Stromal cell of bone marrow (primary cell): ENCODE measurements at regions not wholly inside any gene's neighbourhood (a gene's known extent, or its start where the extent isn't known, plus 50 kb on each side); places are given as distances from the start of the nearest gene placed in this dataset.

Source experiments
- DNase-seq: peaks from one replicate; pipeline ENCODE4 v3.0.0-alpha.2; 2012; ENCODE audit warnings: low read depth

DNA sequence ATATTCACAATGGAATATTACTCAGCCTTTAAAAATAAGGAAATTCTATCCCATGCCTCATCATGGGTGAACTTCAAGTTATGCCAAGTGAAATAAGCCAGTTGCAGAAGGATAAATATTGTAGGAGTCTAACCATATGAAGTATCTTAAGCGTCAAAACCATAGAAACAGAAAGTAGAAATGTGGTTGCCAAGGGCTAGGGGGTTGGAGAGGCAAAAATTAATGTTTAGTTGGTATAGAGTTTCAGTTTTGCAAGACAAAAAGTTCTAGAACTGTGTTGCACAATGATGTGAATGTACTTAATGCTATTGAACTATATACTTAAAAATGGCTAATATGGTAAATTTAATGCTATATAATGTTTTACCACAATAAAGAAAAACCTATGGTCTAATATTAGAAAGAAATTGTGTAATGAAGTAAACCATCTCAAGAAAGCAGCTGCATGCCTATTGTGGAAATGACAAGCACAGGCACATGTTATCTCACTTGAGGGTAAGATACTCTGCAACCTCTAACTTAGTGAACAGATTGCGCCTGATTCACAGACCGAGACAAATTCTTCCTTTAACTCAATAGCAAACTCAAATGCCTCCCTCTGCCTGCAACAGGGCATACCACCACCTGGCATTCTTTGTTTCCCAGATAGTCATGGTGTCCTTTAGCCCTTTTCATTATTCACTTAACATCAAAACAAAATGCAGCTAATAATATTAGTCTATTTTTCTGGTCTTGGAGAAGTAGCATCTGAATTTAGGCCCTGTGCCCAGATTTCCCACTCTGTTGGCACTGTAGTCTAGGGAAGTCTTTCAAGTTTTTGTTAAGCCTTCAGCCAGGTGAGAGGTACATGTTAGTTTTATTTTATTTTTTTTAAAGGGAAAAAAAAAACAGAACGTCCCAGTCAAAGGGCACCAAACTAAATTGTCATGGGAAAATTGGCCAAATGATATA is 80.2 kb upstream of the ACP3 start:
- no peak for DNase-seq

DNA sequence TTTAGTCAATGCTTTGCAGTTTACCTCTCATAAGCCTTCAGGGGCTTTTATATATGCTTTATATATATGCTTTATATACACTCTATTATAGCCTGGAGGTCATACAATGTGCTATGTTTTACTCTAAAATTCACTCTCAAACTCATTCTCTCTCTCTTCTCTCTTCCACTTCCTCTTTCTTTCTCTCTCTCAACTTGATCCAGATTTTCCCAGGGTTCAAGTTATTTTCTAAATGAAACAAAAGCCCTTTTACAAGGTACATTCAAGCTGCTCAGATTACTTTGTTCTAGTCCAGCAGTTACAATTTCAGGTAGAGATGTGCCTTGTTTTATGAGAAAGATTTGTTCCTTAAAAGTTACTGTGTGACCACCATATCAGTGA is 79.6 kb upstream of the ACP3 start:
- no peak for DNase-seq

DNA sequence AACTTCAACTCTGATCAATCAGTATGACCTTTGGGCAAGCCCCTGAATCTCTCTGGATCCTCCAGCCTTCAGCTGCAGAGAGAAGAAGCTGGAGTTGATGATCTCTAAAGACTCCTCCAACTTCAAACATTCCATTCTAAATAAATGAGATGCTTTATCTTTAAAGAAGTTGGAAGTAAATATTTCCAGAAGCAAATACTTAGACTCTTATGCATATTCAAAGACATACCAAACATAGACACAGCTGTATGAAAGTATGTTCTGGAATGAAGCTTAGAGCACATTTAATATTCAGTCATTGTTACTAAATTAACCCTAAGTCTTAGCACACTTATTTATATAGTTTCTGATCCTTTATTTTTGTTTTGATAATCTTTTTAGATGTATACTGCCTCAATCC is 77.6 kb upstream of the ACP3 start:
- no peak for DNase-seq

DNA sequence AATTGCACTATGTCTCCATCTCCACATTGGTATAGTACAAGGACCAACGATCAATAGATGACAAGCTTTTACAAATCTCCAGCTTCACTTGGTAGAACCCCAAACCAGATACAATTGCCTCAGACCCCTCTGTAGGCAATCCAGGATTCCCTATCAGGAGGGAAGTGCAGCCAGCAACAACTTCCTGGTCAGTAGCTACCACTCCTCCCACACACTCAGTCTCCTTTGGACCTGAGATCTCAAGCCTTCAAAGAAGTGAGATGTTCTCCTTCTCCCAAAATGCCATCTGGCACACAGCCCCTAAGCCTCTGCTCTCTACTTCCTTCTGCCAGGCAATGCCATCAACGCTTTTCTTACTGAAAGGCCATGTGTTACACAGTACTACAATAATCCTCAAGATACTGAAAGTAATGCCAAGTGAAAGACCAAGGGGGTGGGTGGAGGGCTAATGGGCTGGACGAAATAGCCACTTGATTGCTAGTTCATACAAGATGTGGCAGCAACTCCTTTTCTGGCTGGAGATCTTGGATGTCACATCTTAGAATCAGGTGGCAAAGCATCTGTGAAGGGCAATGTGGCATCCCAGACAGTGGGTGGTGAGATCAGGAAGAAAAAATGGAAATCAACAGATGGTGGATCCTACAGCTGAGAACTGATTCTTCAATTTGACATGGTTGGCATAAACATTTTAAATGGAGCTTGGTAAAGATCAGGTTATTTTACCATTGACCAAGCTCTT is 75.3 kb upstream of the ACP3 start:
- no peak for DNase-seq

DNA sequence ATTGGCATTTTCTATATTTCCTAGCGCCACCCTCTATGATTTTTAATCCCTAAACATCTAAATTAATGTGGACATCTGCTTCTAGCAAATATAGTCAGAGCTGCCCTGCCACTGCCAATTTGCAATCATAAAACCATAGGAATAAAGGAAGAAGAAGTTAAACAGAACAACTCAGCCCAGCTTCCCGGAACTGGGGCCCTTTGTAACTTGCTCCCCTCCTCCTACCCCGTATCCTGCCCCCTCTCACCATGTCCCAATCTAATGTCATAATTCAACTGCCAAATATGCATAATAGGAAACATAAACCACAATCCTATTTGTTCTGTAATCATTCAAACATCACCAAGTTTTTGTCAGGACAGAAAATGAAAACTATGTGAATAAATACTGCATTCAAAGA is 74.4 kb upstream of the ACP3 start:
- DNase-seq, result no peak

DNA sequence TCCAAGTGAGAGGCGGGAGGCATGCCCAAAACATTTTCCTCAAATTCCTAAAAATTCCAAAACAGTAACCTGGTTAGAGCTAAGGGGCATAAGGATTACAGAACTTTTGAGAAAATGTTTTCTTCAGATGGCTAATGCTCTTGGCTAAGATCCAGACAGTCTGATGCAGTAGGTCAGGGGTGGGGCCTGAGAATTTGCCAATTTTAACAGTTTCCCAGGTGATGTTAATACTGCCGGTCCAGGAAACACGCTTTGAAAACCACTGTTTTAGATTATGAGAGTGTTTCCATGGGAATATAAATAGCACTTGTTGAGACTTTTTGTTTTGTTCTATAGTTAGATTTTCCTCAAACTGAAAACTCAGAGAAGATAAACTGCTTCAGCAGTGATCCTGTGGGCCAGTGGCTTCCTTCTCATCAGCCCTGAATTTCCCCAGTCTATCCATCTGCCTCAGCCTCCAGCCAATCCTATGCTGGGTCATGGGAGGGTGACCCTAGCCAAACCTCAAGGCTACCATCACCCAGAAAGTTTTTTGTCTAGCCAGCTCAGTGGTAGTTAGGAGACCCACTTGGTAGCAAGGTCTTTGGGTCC is 71.6 kb upstream of the ACP3 start:
- no peak for DNase-seq

DNA sequence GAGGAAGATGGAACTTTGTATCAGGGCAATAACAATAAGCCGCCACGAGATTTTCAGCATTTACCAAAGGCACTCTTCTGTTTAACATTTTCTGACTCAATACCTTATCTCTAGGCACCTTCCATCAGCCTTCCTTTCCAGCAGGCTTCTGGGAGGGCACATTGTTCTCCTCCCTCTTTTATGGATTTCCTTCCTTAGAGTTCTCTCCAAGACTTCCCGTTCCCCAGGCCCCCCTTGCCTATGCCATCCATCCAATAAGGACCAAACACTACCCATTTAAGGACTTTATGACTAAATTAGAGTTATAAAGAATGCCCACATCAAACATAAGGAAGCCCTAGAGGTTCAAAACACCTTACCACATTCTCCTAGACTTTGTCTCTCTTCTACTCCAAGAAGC is 71.0 kb upstream of the ACP3 start:
- no peak for DNase-seq

DNA sequence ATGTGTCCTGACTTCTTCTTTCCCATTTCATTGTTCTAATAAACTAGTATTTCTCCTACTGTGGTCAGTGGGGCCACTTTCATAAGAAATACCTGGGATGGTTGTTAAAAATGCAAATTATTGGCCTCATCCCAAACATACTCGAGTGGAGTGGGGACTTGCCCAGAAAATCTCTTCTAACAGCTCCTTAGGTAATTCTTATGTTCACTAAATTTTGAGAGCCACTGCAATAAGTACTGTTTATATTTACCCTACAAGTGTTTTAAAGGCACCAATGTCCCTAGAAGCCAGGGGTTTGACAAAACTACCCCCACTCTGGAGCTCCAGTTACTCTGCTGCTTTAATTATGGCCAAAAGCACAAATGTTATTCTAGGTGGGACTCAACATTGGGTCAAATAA is 70.0 kb upstream of the ACP3 start:
- DNase-seq, result no peak

DNA sequence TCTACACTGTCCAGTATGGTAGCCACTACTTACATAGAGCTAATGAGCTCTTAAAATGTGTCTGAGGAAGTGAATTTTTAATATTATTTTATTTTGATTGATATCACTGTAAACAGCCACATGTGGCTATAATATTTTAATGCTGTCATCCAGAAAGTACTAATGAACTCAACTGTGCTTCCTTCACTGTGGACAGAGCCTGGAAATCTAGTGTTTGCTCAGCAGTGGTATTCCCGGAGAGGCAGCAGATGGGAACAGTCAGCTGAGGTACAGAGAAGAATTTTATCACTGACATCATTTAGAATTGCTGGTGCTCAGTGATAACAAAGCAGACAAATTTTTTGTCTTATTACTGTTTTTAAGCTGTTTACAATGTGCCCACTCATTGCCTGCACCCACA is 68.7 kb upstream of the ACP3 start:
- no peak for DNase-seq

DNA sequence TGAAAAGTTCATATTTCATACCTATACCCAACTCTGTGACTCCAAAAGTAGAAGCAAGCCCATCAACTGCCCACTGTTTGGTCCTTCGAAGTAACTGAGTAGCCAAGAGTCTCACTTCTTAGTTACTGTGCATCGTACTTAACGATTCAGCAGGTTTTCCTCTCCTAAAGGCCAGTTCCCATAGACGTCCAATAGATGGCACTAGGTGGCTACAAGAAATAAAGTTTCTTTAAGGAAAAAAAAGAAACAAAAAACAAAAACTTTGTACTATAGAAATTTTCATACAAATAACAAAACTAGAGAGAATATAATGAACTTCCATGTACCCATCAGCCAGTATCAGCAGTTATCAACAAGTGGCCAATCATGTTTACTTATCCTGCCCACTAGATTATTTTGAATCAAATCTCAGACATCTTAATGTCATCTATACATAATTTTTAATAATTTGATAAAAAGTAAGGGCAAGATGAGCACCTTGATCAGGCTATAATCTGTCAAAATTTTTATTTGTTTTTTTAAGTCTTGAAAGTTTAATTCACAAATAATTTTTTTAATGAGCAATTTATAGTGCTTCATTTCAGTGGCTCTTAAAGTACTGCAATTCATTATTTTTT is 63.8 kb upstream of the ACP3 start:
- DNase-seq, result peak; percentile 37

DNA sequence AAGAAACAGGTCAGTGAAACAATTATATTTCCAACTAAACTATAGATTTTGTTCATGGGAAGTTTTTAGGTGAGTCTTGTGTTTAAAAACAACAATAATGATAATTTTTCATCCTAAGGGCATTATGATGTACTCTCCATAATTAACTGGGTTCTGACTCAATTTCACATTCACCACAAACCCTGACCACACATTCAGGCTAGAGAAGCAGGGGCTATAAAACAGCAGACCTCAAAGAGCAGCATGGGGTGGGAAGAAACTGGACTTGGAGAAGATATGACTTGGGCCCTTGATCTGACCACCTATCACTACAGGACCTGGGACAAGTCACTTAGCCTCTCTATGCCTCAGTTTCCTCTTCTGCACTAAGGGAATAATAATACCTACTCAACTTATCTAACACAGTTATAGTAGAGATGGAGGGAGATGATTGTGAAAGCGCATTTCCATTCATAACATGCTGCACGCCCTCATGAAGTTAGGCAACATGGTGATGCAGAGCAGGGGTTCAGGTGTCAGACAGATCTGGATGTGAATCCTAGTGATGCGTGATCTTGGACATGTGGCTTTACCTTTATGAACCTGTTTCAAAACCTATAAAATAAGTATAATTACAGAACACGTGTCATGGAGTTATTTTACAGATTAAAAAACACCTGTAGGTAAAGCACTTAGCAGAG is 63.0 kb upstream of the ACP3 start:
- DNase-seq, result no peak

DNA sequence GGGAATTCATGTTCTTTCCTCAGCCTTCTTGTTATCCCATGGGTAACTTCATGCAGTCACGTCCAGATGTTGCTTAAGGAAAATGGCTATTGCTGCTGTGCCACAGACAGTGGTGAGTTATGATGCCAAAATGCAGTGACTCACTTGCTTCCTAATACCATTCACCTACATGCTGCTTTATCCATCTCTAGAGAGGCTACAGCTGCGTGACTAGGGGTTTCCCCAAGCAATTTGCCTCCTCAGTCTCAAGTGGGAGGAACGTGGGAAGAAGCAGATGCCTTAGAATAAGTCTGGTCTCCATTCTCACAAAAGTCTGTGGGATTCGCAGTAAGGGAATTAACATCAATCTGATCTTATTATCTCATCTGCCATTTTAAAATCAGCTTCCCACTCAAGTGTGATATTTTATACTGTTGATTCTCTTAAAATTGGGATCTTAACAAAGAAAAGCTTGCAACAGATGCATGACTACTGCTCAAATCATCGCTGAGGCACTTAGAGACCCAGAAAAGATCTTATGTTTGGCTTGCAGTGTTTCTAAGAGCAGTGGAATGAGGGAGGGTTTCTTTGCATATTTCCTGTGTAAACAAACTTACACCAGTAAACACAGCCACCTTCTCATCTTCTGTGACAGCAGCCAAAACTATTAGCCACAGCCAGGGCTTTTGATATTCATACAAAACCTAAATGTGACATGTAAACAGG is 62.0 kb upstream of the ACP3 start:
- peak; percentile 61 for DNase-seq

DNA sequence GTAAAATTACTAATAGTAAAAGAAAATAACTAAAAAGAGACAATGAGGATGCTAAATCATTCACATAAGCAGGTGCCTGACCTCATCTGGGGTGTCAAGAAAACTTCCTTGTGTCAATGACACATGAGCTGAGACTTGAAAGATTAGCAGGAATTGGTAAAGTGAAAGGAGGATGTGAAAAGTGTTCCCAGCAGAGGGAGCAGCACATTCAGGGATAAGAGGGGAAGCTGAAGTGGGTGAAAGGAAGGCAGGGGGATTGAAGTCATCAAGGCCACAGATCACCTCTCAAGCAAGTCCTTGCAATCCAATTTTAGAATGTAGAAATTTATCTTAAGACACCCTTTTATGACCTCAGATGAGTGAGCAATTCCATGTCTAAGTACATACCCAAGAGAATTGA is 60.2 kb upstream of the ACP3 start:
- no peak for DNase-seq

DNA sequence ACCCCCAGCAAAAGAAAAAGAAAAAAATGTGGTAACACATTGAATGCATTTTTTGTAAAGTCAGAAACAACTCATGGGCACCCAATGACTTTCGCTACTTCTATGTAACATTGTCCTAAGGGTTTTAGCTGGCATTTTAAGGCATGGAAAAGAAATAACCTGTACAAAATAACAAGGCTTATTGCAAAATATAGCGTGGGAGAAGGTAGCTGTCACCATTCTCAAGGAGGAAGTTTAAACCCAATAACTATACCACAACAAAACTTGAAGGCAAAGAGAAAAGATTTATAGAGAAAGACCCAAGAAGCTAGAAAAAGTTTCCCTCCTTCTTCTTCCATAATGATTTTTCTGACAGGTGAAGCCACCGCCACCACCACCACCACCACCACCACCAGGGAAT is 55.7 kb upstream of the ACP3 start:
- DNase-seq, result no peak

DNA sequence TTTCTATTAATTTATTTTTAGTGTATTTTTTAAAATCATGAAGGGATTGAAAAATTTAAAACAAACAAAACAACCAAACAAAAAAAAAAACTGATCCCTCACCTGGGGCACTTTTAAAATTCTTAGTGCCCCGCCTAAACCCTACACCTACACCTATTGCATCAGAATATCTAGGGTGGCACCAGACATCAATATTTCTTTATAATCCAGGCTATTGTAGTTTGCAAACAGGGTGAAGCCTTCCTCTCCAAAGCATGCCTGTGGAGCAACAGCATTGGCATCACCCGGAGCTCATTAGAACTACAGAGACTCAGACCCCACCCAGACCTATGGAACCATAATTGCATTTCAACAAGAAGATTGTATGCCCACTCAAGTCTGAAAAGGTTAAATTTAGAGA is 54.9 kb upstream of the ACP3 start:
- DNase-seq, result no peak

DNA sequence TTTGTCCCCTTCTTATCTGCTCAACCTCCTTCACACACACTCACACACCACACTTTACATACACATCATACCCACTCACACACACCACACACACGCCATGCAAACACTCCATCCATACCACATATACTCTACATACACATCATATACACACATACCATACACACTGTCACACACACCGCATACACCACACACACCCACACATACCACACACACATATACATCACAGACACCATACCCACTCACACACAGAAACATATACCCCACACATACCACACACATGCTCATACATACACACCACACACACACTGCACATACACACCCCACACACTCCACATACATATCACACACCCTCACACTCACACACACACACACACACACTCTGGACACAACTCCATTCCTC is 54.3 kb upstream of the ACP3 start:
- DNase-seq, result no peak

DNA sequence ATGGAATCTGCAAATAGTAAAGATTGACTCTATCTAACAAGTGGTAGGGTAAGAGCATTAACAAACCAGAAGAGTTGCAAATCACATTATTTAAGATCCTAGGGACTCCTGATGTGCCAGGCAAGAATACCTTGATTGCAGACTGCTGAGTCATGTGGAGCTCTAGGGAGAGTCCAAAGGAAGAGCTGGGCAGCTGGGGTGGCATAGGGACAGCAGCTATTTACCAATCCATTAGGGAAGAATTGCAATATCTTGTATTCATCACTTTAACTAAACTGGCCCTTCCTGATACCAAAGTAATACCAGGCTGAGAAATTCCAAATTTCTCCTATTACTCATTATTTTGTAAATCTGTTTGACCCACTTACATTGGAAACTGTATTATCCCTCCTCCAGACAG is 52.2 kb upstream of the ACP3 start:
- no peak for DNase-seq

DNA sequence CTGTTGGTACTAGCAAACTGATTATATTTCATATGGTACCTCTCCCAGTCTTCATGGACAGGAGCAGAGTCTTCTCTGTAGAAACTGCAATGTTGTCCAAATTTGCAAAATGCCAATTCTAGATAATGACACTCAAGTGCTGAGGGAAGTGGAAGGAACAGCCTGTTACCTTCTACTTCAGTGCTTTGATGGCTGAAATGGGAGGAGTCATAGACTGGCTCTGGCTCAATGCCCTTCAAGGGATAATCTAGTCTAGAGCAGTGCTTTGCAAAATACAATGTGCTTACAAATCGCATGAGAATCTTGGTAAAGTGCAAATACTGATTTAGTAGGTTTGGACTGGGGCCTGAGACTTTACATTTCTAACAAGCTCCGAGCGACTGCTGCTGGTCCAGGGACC is 51.7 kb upstream of the ACP3 start:
- no peak for DNase-seq

DNA sequence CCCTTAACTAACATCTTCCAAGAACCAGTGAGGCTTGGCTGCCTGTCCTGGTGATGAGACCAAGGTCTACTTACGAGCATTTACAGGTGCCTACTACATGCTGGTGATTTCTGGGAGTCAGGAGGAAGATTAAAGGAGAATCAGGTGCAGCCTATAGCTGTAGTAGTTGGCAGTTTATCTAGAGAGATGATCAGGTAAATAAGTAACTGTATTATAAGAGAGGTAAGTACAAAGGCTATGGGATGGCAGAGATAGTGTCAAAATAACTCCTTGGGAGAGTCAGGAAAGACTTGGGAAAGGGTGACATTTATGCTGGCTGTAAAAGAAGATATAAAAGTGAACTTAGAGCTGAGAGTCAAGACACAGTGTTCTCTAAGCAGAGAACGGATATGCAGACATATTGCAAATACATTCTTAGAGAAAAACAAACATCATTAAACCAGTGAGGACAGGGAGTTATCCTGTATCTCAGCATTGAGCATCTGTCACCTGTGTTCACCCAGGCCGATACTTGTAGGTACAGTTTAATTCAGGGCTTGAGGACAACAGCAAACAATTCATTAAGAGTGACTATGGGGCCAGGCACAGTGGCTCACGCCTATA is 49.7 kb upstream of the ACP3 start:
- no peak for DNase-seq
